ENCODE measurements at regions not wholly inside any gene's neighbourhood (a gene's known extent, or its start where the extent isn't known, plus 50 kb on each side); places are given as distances from the start of the nearest gene placed in this dataset.

- ATAC-seq: no peak
- H3K4me1 ChIP-seq (ENCODE audit: control insufficient read depth, insufficient read depth, low read length): no peaks in the 10 kb centered on the region
- H3K27ac ChIP-seq (ENCODE audit: low read length): no peak overlapping the region
- intact Hi-C loops (cut with DNase I): no loop called here
- no peaks in the 10 kb centered on the region for H3K27me3 ChIP-seq (ENCODE audit: control insufficient read depth, insufficient read depth)
- no peaks in the 10 kb centered on the region for H3K9me3 ChIP-seq (ENCODE audit: control insufficient read depth, low read length)
- H3K4me3 ChIP-seq (ENCODE audit: low read length): no peak overlapping the region
- no peak for DNase-seq
- WGBS: 93% methylated on average over 2 of the region's 2 CpGs
Observed at GRCh38 chr6:53446151-53446550, 97.4 kb upstream of the ELOVL5 start.

GRCh38 chr6:53441761-53442160 lies 93.0 kb upstream of the ELOVL5 start:
- H3K27me3 ChIP-seq (ENCODE audit: control insufficient read depth, insufficient read depth): no peaks in the 10 kb centered on the region
- H3K4me1 ChIP-seq (ENCODE audit: control insufficient read depth, insufficient read depth, low read length): peaks cover 3% of the 10 kb centered on the region
- no peaks in the 10 kb centered on the region for H3K9me3 ChIP-seq (ENCODE audit: control insufficient read depth, low read length)
- H3K27ac ChIP-seq (ENCODE audit: low read length): no peak overlapping the region
- H3K4me3 ChIP-seq (ENCODE audit: low read length): no peak overlapping the region
- intact Hi-C loops (cut with DNase I): no loop called here
- no peak for DNase-seq
- no peak for ATAC-seq
- 72% methylated on average over 3 of the region's 3 CpGs for WGBS

- Histone ChIP-seq H3K27me3 (ENCODE audit: control insufficient read depth, insufficient read depth) (no peaks in the 10 kb centered on the region), H3K4me1 (ENCODE audit: control insufficient read depth, insufficient read depth, low read length) (peaks cover 3% of the 10 kb centered on the region), H3K27ac (ENCODE audit: low read length) (no peak overlapping the region), H3K4me3 (ENCODE audit: low read length) (no peak overlapping the region), H3K9me3 (ENCODE audit: control insufficient read depth, low read length) (no peaks in the 10 kb centered on the region)
- 29% methylated on average over 1 of the region's 1 CpG for WGBS
- intact Hi-C loops (cut with DNase I): no loop called here
- DNase-seq (no peak), ATAC-seq (no peak)
Observed at GRCh38 chr6:53441035-53441493, 92.3 kb upstream of the ELOVL5 start.

DNA sequence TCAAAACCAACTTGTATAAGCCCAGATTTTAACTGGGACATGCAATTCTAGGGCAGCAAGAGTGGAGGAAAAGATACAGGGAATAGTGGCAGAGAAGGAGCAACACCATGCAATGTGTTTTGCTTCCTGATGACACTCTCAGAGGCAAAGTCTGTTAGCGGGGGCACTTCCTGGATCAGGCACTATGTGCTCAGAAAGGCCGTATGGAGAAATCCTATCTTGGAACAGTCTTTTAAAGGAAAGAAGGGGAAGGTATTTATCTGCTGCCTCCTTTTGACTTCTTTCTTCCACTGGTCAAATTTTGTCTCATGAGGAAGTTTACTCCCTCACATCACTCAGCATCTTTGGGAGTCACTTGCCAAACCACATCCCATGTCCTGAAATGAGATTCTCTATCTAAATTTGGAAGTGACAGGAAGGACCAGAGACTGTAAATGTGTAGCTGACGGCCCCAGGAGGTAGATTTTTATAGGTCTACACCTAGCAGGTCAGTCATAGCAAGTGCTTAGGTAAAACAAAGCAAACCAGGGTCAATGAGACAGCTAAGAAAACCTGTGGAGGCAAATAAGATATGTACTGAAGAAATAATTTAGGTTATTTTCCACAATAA lies 91.7 kb upstream of the ELOVL5 start:
- Histone ChIP-seq H3K4me1 (ENCODE audit: control insufficient read depth, insufficient read depth, low read length) (peaks cover 3% of the 10 kb centered on the region), H3K9me3 (ENCODE audit: control insufficient read depth, low read length) (no peaks in the 10 kb centered on the region), H3K4me3 (ENCODE audit: low read length) (no peak overlapping the region), H3K27ac (ENCODE audit: low read length) (no peak overlapping the region), H3K27me3 (ENCODE audit: control insufficient read depth, insufficient read depth) (no peaks in the 10 kb centered on the region)
- DNase-seq (no peak), ATAC-seq (no peak)
- WGBS: 33% methylated on average over 3 of the region's 3 CpGs
- intact Hi-C loops (cut with DNase I): no loop called here

GRCh38 chr6:53439556-53439955 lies 90.8 kb upstream of the ELOVL5 start:
- intact Hi-C loops (cut with DNase I): no loop called here
- Histone ChIP-seq H3K4me1 (ENCODE audit: control insufficient read depth, insufficient read depth, low read length) (peaks cover 3% of the 10 kb centered on the region), H3K4me3 (ENCODE audit: low read length) (no peak overlapping the region), H3K27ac (ENCODE audit: low read length) (no peak overlapping the region), H3K27me3 (ENCODE audit: control insufficient read depth, insufficient read depth) (no peaks in the 10 kb centered on the region), H3K9me3 (ENCODE audit: control insufficient read depth, low read length) (no peaks in the 10 kb centered on the region)
- DNase-seq (no peak), ATAC-seq (peak; percentile 61 to 87)

DNA sequence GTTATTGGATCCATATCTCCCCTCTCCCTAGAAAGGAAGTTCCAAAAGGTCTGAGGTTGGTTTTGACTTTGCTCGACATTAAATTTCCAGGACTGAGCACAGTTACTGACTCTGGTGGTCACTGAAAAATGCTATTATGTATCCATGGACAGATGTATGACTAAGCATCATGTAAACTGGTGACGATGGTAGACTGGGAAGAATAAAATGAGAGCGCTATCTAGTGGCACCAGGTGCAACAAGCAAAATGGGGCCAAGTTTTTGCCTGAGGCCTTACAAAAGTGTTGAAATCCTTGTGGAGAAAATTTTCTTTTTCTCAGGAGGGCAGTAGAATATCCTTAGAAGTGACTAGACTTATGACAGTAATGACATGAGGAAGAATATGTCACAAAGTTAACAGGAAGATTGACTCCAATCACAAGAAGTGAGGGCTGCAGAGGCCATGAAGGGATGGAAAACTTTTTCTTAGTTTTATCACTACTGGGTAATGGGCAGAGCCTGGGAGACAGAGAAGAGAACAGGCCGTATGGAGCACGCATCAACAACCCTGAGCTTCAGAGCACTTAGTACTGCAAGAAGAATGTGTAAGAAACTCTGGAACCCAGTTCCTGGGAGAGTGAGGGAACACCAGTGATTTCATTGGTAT lies 88.9 kb upstream of the ELOVL5 start:
- 56% methylated on average over 5 of the region's 5 CpGs for WGBS
- intact Hi-C loops (cut with DNase I): no loop called here
- ATAC-seq (peak; percentile 49 to 62), DNase-seq (no peak)
- H3K27ac ChIP-seq (ENCODE audit: low read length): no peak overlapping the region
- no peak overlapping the region for H3K4me3 ChIP-seq (ENCODE audit: low read length)
- peaks cover 3% of the 10 kb centered on the region for H3K4me1 ChIP-seq (ENCODE audit: control insufficient read depth, insufficient read depth, low read length)
- H3K27me3 ChIP-seq (ENCODE audit: control insufficient read depth, insufficient read depth): no peaks in the 10 kb centered on the region
- no peaks in the 10 kb centered on the region for H3K9me3 ChIP-seq (ENCODE audit: control insufficient read depth, low read length)

DNA sequence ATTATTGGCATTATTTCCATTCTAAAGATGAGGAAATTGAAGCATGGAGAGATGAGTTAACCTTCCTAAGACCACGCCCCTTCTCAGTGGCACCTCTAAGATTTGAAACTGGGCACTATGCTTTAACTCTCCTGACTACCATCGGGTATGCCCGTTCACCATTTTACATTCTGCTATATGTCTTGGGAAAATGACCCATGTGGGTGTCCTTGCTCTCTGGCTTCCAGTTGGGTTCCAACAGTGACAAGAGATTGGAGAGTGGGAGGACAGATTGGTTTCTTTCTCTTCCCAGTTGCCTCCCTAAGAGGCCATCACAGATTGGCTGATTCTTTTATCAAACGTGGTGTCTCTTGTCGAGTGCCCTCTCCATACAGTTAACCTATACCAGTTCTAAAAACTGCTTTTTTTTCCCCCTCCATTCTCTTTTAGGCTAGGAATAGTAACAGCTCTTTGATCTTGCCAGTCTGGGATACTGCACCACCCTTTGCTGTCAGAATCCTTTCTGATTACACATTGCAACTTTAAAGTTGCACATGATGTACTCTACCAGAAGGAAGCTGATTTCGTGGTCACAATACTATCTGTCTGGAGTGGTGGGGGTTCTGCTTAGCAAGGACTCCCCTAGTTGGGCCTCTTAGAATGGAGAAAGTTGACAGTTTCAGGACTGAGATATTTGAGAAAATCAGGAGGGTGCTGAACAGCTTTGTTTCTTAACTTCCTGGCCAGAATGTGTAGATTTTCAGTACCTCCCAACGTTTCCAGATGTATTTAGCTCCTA lies 88.0 kb upstream of the ELOVL5 start:
- no peak for DNase-seq
- 65% methylated on average over 7 of the region's 7 CpGs for WGBS
- Histone ChIP-seq H3K27ac (ENCODE audit: low read length) (no peak overlapping the region), H3K27me3 (ENCODE audit: control insufficient read depth, insufficient read depth) (no peaks in the 10 kb centered on the region), H3K4me1 (ENCODE audit: control insufficient read depth, insufficient read depth, low read length) (peaks cover 3% of the 10 kb centered on the region), H3K4me3 (ENCODE audit: low read length) (no peak overlapping the region), H3K9me3 (ENCODE audit: control insufficient read depth, low read length) (no peaks in the 10 kb centered on the region)
- ATAC-seq: no peak
- intact Hi-C loops (cut with DNase I): no loop called here

GRCh38 chr6:53433951-53434285 lies 85.2 kb upstream of the ELOVL5 start:
- H3K4me3 ChIP-seq (ENCODE audit: low read length): no peak overlapping the region
- H3K27me3 ChIP-seq (ENCODE audit: control insufficient read depth, insufficient read depth): no peaks in the 10 kb centered on the region
- intact Hi-C loops (cut with DNase I): no loop called here
- DNase-seq: no peak
- H3K27ac ChIP-seq (ENCODE audit: low read length): no peak overlapping the region
- WGBS: 85% methylated on average over 2 of the region's 2 CpGs
- H3K4me1 ChIP-seq (ENCODE audit: control insufficient read depth, insufficient read depth, low read length): no peaks in the 10 kb centered on the region
- no peak for ATAC-seq
- no peaks in the 10 kb centered on the region for H3K9me3 ChIP-seq (ENCODE audit: control insufficient read depth, low read length)

DNA sequence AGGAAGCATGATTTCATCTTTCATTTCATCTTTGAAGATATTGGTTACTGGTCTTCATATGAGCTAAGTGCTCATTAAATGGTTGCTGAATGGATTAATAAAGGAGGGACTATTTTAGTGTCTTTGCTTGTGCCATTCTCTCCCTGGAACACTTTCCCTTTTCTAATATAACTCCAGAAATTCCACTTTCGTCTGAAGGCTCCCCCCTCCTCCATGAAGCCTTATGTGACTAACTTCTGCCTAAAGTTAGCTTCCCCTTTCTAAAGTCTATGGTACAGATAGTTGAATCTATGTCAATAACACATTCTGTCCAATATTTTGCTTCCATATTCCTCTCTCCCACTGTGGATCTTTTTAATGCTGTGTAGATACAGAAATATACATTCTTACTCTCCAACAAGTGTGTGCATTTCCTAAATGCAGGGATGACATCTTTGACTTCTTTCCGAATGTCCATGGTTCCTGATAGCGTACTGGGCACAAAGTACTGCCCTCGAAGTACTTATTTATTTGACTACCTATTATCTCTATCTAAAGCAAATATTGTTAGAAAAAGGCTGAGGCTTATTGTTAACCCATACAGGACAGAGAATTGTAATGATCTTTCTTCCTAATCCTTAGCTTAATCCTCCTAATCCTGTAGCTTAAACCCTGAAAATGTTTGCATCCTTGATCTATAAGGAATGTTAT lies 84.7 kb upstream of the ELOVL5 start:
- H3K4me1 ChIP-seq (ENCODE audit: control insufficient read depth, insufficient read depth, low read length): no peaks in the 10 kb centered on the region
- no peaks in the 10 kb centered on the region for H3K27me3 ChIP-seq (ENCODE audit: control insufficient read depth, insufficient read depth)
- intact Hi-C loops (cut with DNase I): no loop called here
- H3K4me3 ChIP-seq (ENCODE audit: low read length): no peak overlapping the region
- no peaks in the 10 kb centered on the region for H3K9me3 ChIP-seq (ENCODE audit: control insufficient read depth, low read length)
- no peak for DNase-seq
- WGBS: 71% methylated on average over 4 of the region's 4 CpGs
- no peak for ATAC-seq
- no peak overlapping the region for H3K27ac ChIP-seq (ENCODE audit: low read length)

- H3K27ac ChIP-seq (ENCODE audit: low read length): no peak overlapping the region
- H3K27me3 ChIP-seq (ENCODE audit: control insufficient read depth, insufficient read depth): no peaks in the 10 kb centered on the region
- DNase-seq (no peak), ATAC-seq (peak; percentile 40 to 55)
- WGBS: 72% methylated on average over 8 of the region's 8 CpGs
- H3K9me3 ChIP-seq (ENCODE audit: control insufficient read depth, low read length): no peaks in the 10 kb centered on the region
- H3K4me3 ChIP-seq (ENCODE audit: low read length): no peak overlapping the region
- no peaks in the 10 kb centered on the region for H3K4me1 ChIP-seq (ENCODE audit: control insufficient read depth, insufficient read depth, low read length)
- intact Hi-C loops (cut with DNase I): no loop called here
Observed at GRCh38 chr6:53432318-53433161, 83.8 kb upstream of the ELOVL5 start.

Data from right cardiac atrium (tissue), 5 donors.